OCI-LY7 (cell line): ENCODE measurements at regions not wholly inside any gene's neighbourhood (a gene's known extent, or its start where the extent isn't known, plus 50 kb on each side); places are given as distances from the start of the nearest gene placed in this dataset.
A peak's percentile ranks its signal among the peaks of the same experiment; 100 is the strongest.

Experiments used
- BruUV-seq: library from RNA; stranded (reverse); fragments of 400-500 nt; replicated peaks from 2 replicates; lab custom pipeline; 2021; lab: Mats Ljungman, UMichigan
- CTCF ChIA-PET: fragments of 300-600 bp; sonication (Branson Sonifier 250); formaldehyde crosslinking; loops from one replicate; lab custom pipeline; 2022; ENCODE audit warnings: antibody characterized with exemption; ENCODE audit not compliant: unreplicated experiment; lab: Charles Lee
- POLR2A ChIA-PET: fragments of 300-600 bp; sonication (Branson Sonifier 250); formaldehyde crosslinking; loops from one replicate; lab custom pipeline; 2022; ENCODE audit warnings: antibody characterized with exemption; lab: Charles Lee
- DNase-seq: peaks from one replicate; pipeline ENCODE4 v3.0.0-alpha.2; 2015; ENCODE audit warnings: low spot score
- H2AFZ ChIP-seq: fragments of 200-600 bp; sonication (generic), shearing (Covaris generic); 2 replicates; pipeline ENCODE4 v1.6.1; 2014; ENCODE audit warnings: mild to moderate bottlenecking, antibody characterized with exemption, low read length, moderate library complexity
- H3K27ac ChIP-seq: fragments of 200-600 bp; sonication (generic); 2 replicates; pipeline ENCODE4 v1.5.1; 2014; ENCODE audit warnings: mixed run types, low read depth, mild to moderate bottlenecking, moderate library complexity, low read length, inconsistent platforms; ENCODE audit not compliant: poor library complexity, severe bottlenecking
- H3K36me3 ChIP-seq: fragments of 200-600 bp; sonication (generic); 2 replicates; pipeline ENCODE4 v1.6.1; 2014; ENCODE audit warnings: mild to moderate bottlenecking, antibody characterized with exemption, low read length, moderate library complexity, mixed read lengths; ENCODE audit not compliant: insufficient read depth
- H3K4me1 ChIP-seq: fragments of 200-600 bp; sonication (generic); 2 replicates; pipeline ENCODE4 v1.5.1; 2014; ENCODE audit warnings: mild to moderate bottlenecking, low read length; ENCODE audit not compliant: insufficient read depth, poor library complexity, severe bottlenecking
- H3K4me2 ChIP-seq: fragments of 200-600 bp; sonication (generic); 2 replicates; pipeline ENCODE4 v1.6.1; 2014; ENCODE audit warnings: mild to moderate bottlenecking, low read length
- H3K4me3 ChIP-seq: fragments of 200-600 bp; sonication (generic); 2 replicates; pipeline ENCODE4 v1.5.1; 2014; ENCODE audit warnings: mild to moderate bottlenecking, low read depth, low read length; ENCODE audit not compliant: poor library complexity, severe bottlenecking
- H3K79me2 ChIP-seq: fragments of 200-600 bp; sonication (generic); 2 replicates; pipeline ENCODE4 v1.6.1; 2016; ENCODE audit warnings: low read depth, mild to moderate bottlenecking, low read length, moderate library complexity, mixed read lengths; ENCODE audit not compliant: insufficient read depth
- H3K9me2 ChIP-seq: fragments of 200-600 bp; sonication (generic); 2 replicates; pipeline ENCODE4 v1.6.1; 2016; ENCODE audit warnings: mild to moderate bottlenecking, low read length, mixed read lengths; ENCODE audit not compliant: insufficient read depth
- H3K9me3 ChIP-seq: fragments of 200-600 bp; sonication (generic); 2 replicates; pipeline ENCODE4 v1.6.1; 2014; ENCODE audit warnings: mild to moderate bottlenecking, mixed run types, low read length, mixed read lengths
- H4K20me1 ChIP-seq: fragments of 200-600 bp; sonication (generic); 2 replicates; pipeline ENCODE4 v1.6.1; 2014; ENCODE audit warnings: mild to moderate bottlenecking, antibody characterized with exemption, low read length, moderate library complexity, mixed read lengths; ENCODE audit not compliant: insufficient read depth
- EZH2phosphoT487 ChIP-seq: fragments of 200-600 bp; sonication (generic); IDR thresholded peaks from 2 replicates; pipeline ENCODE4 v1.6.1; 2018; ENCODE audit warnings: low read depth, borderline replicate concordance, mild to moderate bottlenecking, mixed run types, antibody characterized with exemption, low read length, moderate library complexity, mixed read lengths
- intact Hi-C: fragments of 100-400 bp; cut with micrococcal nuclease; formaldehyde crosslinking; loops from one replicate; pipeline ENCODE4 v1.10.0; 2022; ENCODE audit not compliant: unreplicated experiment
- TF ChIP-seq, protein P1 (sequence below): fragments of 200-600 bp; sonication (generic); conservative IDR thresholded peaks from 2 replicates; pipeline ENCODE4 v1.5.1; 2014; ENCODE audit warnings: mild to moderate bottlenecking, antibody characterized with exemption, low read length, moderate library complexity, mixed read lengths

DNA sequence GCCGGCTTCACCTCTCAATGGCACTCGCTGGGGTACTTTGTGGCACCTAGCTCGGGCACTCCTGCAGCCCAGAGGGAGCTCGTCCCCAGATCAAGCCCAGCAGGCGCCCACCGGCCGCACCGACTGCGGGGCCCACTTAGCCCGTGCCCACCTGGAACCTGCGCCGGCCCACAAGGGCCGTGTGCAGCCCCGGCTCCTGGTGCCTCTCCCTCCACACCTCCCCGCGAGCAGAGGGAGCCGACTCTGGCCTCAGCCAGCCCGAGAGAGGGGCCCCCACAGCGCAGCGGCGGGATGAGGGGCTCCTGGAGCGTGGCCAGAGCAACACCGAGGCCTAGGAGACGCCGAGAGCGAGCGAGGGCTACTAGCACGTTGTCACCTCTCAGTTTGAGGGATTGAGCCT lies 82.1 kb upstream of the SHISA3 start:
- ChIA-PET POLR2A (no interaction called here), CTCF (no interaction called here)
- BruUV-seq: no TSS peak
- H3K27ac ChIP-seq: no peak overlapping the region
- H3K9me2 ChIP-seq: no peaks in the 10 kb centered on the region
- DNase-seq: no peak
- H3K4me2 ChIP-seq: no peak overlapping the region
- no peaks in the 10 kb centered on the region for H3K9me3 ChIP-seq
- H3K4me1 ChIP-seq: peaks cover 9% of the 10 kb centered on the region
- H2AFZ ChIP-seq: no peak overlapping the region
- no peak overlapping the region for H3K4me3 ChIP-seq
- TF ChIP-seq, protein P1, sequence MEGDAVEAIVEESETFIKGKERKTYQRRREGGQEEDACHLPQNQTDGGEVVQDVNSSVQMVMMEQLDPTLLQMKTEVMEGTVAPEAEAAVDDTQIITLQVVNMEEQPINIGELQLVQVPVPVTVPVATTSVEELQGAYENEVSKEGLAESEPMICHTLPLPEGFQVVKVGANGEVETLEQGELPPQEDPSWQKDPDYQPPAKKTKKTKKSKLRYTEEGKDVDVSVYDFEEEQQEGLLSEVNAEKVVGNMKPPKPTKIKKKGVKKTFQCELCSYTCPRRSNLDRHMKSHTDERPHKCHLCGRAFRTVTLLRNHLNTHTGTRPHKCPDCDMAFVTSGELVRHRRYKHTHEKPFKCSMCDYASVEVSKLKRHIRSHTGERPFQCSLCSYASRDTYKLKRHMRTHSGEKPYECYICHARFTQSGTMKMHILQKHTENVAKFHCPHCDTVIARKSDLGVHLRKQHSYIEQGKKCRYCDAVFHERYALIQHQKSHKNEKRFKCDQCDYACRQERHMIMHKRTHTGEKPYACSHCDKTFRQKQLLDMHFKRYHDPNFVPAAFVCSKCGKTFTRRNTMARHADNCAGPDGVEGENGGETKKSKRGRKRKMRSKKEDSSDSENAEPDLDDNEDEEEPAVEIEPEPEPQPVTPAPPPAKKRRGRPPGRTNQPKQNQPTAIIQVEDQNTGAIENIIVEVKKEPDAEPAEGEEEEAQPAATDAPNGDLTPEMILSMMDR: no peak
- no peak for TF ChIP-seq EZH2phosphoT487
- no peaks in the 10 kb centered on the region for H3K79me2 ChIP-seq
- intact Hi-C loops: no loop called here
- no peaks in the 10 kb centered on the region for H4K20me1 ChIP-seq
- H3K36me3 ChIP-seq: no peaks in the 10 kb centered on the region

DNA sequence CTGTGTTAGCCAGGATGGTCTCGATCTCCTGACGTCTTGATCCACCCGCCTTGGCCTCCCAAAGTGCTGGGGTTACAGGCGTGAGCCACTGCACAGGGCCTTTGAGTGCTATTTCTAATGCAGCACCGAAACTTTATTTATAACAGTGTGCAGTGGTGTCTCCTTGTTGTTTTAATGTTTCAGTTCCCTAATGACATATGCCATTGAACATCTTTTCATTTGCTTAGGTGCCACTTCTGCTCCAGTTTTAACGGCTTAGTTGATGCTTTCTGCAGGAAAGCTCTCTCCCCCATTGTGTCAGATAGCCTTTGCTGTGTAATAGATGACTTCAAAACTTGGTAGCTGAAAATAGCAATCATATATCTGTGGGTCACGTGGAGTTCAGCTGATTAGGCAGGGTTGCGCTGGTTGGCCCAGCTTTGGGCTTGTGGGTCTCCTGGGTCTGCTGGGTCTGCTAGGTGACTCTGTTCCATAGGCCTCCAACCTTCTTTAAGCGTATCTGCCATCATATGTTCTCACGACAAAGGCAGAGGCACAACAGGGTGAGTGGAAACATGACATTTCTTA lies 76.4 kb upstream of the SHISA3 start:
- TF ChIP-seq EZH2phosphoT487: no peak
- TF ChIP-seq, protein P1: no peak
- no peaks in the 10 kb centered on the region for H3K36me3 ChIP-seq
- H3K4me1 ChIP-seq: peaks cover 21% of the 10 kb centered on the region
- H3K79me2 ChIP-seq: no peaks in the 10 kb centered on the region
- DNase-seq: peak; percentile 66
- H4K20me1 ChIP-seq: no peaks in the 10 kb centered on the region
- POLR2A ChIA-PET: interaction anchor here (0.7 kb wide), 1 partner anchor 1436 kb away, joined by 4 read pairs; no protein-coding TSS in a partner anchor
- intact Hi-C loops: no loop called here
- CTCF ChIA-PET: no interaction called here
- H3K9me2 ChIP-seq: no peaks in the 10 kb centered on the region
- H3K9me3 ChIP-seq: no peaks in the 10 kb centered on the region
- H2AFZ ChIP-seq: peak overlapping the region; percentile 49; the same call in 1 of the 2 replicates
- peak overlapping the region; percentile 33 for H3K4me2 ChIP-seq
- peak overlapping the region; percentile 6 for H3K4me3 ChIP-seq
- peak overlapping the region; percentile 86 for H3K27ac ChIP-seq
- BruUV-seq: no TSS peak

DNA sequence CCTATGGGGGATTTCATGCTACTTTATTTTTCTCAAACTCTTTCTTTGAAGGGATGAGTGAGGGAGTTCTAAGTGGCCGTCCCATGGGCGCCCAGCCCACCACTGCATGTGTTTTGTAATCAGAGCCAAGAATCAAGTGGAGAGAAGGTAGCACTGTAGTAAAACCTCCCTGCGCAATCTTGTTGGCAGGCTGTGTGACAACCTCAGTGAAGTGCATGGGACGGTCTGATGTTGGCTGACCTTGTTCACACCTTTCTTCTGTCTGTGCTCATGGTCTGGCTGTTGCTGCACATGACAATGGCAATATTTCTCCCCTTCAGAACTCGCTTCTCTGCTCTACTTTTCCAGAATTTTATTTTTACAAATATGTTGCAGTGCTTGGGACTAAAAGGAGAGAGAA lies 71.2 kb upstream of the SHISA3 start:
- peaks cover 10% of the 10 kb centered on the region for H3K4me1 ChIP-seq
- ChIA-PET CTCF (no interaction called here), POLR2A (interaction anchor here (0.6 to 0.7 kb wide), 2 partner anchors 9 to 54 kb away, joined by 3 read pairs; no protein-coding TSS in a partner anchor)
- no peaks in the 10 kb centered on the region for H3K36me3 ChIP-seq
- DNase-seq: no peak
- no peaks in the 10 kb centered on the region for H3K79me2 ChIP-seq
- H3K9me3 ChIP-seq: no peaks in the 10 kb centered on the region
- no peak overlapping the region for H3K27ac ChIP-seq
- no TSS peak for BruUV-seq
- intact Hi-C loops: no loop called here
- no peak overlapping the region for H2AFZ ChIP-seq
- H4K20me1 ChIP-seq: no peaks in the 10 kb centered on the region
- no peak overlapping the region for H3K4me2 ChIP-seq
- H3K9me2 ChIP-seq: no peaks in the 10 kb centered on the region
- no peak overlapping the region for H3K4me3 ChIP-seq
- TF ChIP-seq, protein P1: no peak
- TF ChIP-seq EZH2phosphoT487: no peak
